H9 (cell line): ENCODE measurements at regions not wholly inside any gene's neighbourhood (a gene's known extent, or its start where the extent isn't known, plus 50 kb on each side); places are given as distances from the start of the nearest gene placed in this dataset.

ENCODE experiments used
- DNase-seq: peaks from one replicate; pipeline ENCODE4 v3.0.0-alpha.2; 2017
- H2AFZ ChIP-seq: one replicate; pipeline ENCODE4 v1.6.1; 2013; ENCODE audit warnings: mild to moderate bottlenecking, low read length, control low read depth, moderate library complexity
- H2AK5ac ChIP-seq: 2 replicates; pipeline ENCODE4 v1.6.1; 2013; ENCODE audit warnings: low read length, control low read depth, mixed read lengths; ENCODE audit not compliant: insufficient read length
- H2BK120ac ChIP-seq: one replicate; pipeline ENCODE4 v1.6.1; 2013; ENCODE audit warnings: low read depth, mild to moderate bottlenecking, low read length, control low read depth, inconsistent platforms; ENCODE audit not compliant: poor library complexity, severe bottlenecking
- H2BK12ac ChIP-seq: 2 replicates; pipeline ENCODE4 v1.6.1; 2013; ENCODE audit warnings: low read length, control low read depth, mixed read lengths, low read depth; ENCODE audit not compliant: insufficient read length
- H2BK15ac ChIP-seq: 2 replicates; pipeline ENCODE4 v1.6.1; 2013; ENCODE audit warnings: low read depth, low read length, control low read depth
- H2BK20ac ChIP-seq: one replicate; pipeline ENCODE4 v1.6.1; 2013; ENCODE audit warnings: low read depth, mild to moderate bottlenecking, low read length, control low read depth, inconsistent platforms; ENCODE audit not compliant: poor library complexity, severe bottlenecking
- H2BK5ac ChIP-seq: 2 replicates; pipeline ENCODE4 v1.6.1; 2013; ENCODE audit warnings: low read length, control low read depth, mixed read lengths; ENCODE audit not compliant: insufficient read length
- H3K14ac ChIP-seq: 2 replicates; pipeline ENCODE4 v1.6.1; 2013; ENCODE audit warnings: low read length, control low read depth; ENCODE audit not compliant: insufficient read depth
- H3K18ac ChIP-seq: 2 replicates; pipeline ENCODE4 v1.6.1; 2013; ENCODE audit warnings: low read depth, mild to moderate bottlenecking, mixed read lengths, low read length, control low read depth; ENCODE audit not compliant: insufficient read length
- H3K23ac ChIP-seq: 2 replicates; pipeline ENCODE4 v1.6.1; 2013; ENCODE audit warnings: low read length, control low read depth, mixed read lengths, low read depth; ENCODE audit not compliant: insufficient read length
- H3K23me2 ChIP-seq: 2 replicates; pipeline ENCODE4 v1.6.1; 2013; ENCODE audit warnings: low read depth, mild to moderate bottlenecking, mixed read lengths, low read length, control low read depth; ENCODE audit not compliant: insufficient read length, poor library complexity, severe bottlenecking
- H3K27ac ChIP-seq: 2 replicates; pipeline ENCODE4 v1.5.1; 2013; ENCODE audit warnings: low read length, control low read depth, mixed read lengths, low read depth; ENCODE audit not compliant: insufficient read length
- H3K27me3 ChIP-seq: 2 replicates; pipeline ENCODE4 v1.6.1; 2013; ENCODE audit warnings: low read length, control low read depth, inconsistent platforms; ENCODE audit not compliant: insufficient read depth
- H3K4ac ChIP-seq: 2 replicates; pipeline ENCODE4 v1.6.1; 2013; ENCODE audit warnings: low read depth, mild to moderate bottlenecking, control low read depth, inconsistent platforms, low read length, moderate library complexity
- H3K4me1 ChIP-seq: 2 replicates; pipeline ENCODE4 v1.6.1; 2013; ENCODE audit warnings: low read length, control low read depth, inconsistent platforms; ENCODE audit not compliant: insufficient read depth
- H3K4me2 ChIP-seq: 2 replicates; pipeline ENCODE4 v1.6.1; 2013; ENCODE audit warnings: low read length, control low read depth, mixed read lengths; ENCODE audit not compliant: insufficient read length, insufficient read depth
- H3K56ac ChIP-seq: 2 replicates; pipeline ENCODE4 v1.6.1; 2013; ENCODE audit warnings: low read depth, mild to moderate bottlenecking, mixed read lengths, low read length, control low read depth; ENCODE audit not compliant: insufficient read length
- H3K79me1 ChIP-seq: 2 replicates; pipeline ENCODE4 v1.6.1; 2013; ENCODE audit warnings: low read depth, mild to moderate bottlenecking, moderate library complexity, low read length, control low read depth, inconsistent platforms; ENCODE audit not compliant: insufficient read depth, poor library complexity, severe bottlenecking
- H3K79me2 ChIP-seq: 2 replicates; pipeline ENCODE4 v1.6.1; 2013; ENCODE audit warnings: low read length, control low read depth, inconsistent platforms; ENCODE audit not compliant: insufficient read depth
- H3K9ac ChIP-seq: 2 replicates; pipeline ENCODE4 v1.6.1; 2013; ENCODE audit warnings: low read length, control low read depth, mixed read lengths; ENCODE audit not compliant: insufficient read length; ENCODE audit errors: extremely low read depth
- H3K9me3 ChIP-seq: one replicate; pipeline ENCODE4 v1.6.1; 2013; ENCODE audit warnings: low read depth, low read length, inconsistent platforms; ENCODE audit not compliant: control insufficient read depth
- H3T11ph ChIP-seq: one replicate; pipeline ENCODE4 v1.6.1; 2013; ENCODE audit warnings: mild to moderate bottlenecking, low read length, control low read depth, inconsistent platforms
- H4K20me1 ChIP-seq: one replicate; pipeline ENCODE4 v1.6.1; 2013; ENCODE audit not compliant: control insufficient read depth, insufficient read length, insufficient read depth
- H4K5ac ChIP-seq: 2 replicates; pipeline ENCODE4 v1.6.1; 2013; ENCODE audit warnings: low read depth, mild to moderate bottlenecking, mixed read lengths, low read length, control low read depth; ENCODE audit not compliant: insufficient read length
- H4K8ac ChIP-seq: replicated peaks from 2 replicates; pipeline ENCODE4 v1.6.1; 2013; ENCODE audit warnings: low read length, control low read depth, mixed read lengths, low read depth; ENCODE audit not compliant: insufficient read length
- H4K91ac ChIP-seq: 2 replicates; pipeline ENCODE4 v1.6.1; 2013; ENCODE audit warnings: low read depth, mild to moderate bottlenecking, moderate library complexity, mixed read lengths, low read length, control low read depth; ENCODE audit not compliant: insufficient read length
- H3K27ac Mint-ChIP-seq, 3 experiments: 2 replicates in 2 of 3; 3 replicates in 1 of 3; pipeline ENCODE4 v1.8.0; 2020 to 2021; ENCODE audit warnings: mixed read lengths in 3 of 3, mild to moderate bottlenecking in 1 of 3, moderate library complexity in 1 of 3
- H3K27me3 Mint-ChIP-seq: 2 replicates; pipeline ENCODE4 v1.8.0; 2021; ENCODE audit warnings: low read depth, mild to moderate bottlenecking, moderate library complexity, mixed read lengths
- H3K36me3 Mint-ChIP-seq, 3 experiments: 2 replicates in 2 of 3; 3 replicates in 1 of 3; pipeline ENCODE4 v1.8.0; 2020 to 2021; ENCODE audit warnings: low read depth in 3 of 3, mixed read lengths in 3 of 3; ENCODE audit not compliant: insufficient read depth in 1 of 3
- H3K4me1 Mint-ChIP-seq, 2 experiments: 2 replicates each; pipeline ENCODE4 v1.8.0; 2020; ENCODE audit warnings: mixed read lengths in 2 of 2
- H3K4me3 Mint-ChIP-seq, 2 experiments: 2 replicates in 1 of 2; 3 replicates in 1 of 2; pipeline ENCODE4 v1.8.0; 2020 to 2021; ENCODE audit warnings: mild to moderate bottlenecking in 2 of 2, mixed read lengths in 2 of 2, moderate library complexity in 1 of 2
- H3K9me3 Mint-ChIP-seq, 2 experiments: 2 replicates in 1 of 2; 3 replicates in 1 of 2; pipeline ENCODE4 v1.8.0; 2020; ENCODE audit warnings: mild to moderate bottlenecking in 2 of 2, mixed read lengths in 2 of 2, moderate library complexity in 1 of 2
- WGBS: extraction: QIAGEN DNeasy Blood & Tissue Kit; methylation state at CpG from one replicate; pipeline ENCODE4 v1.1.7; 2013; ENCODE audit warnings: missing lambda C conversion rate, low lambda C conversion rate, mixed read lengths; ENCODE audit not compliant: insufficient read length; ENCODE audit errors: extremely low coverage; 5-methylcytosine and 5-hydroxymethylcytosine counted together
- TF ChIP-seq, protein P1 (sequence below): fragments of 200-600 bp; sonication (generic); conservative IDR thresholded peaks from 3 replicates; pipeline ENCODE4 v1.8.0; 2021; ENCODE audit warnings: antibody characterized with exemption, mild to moderate bottlenecking

DNA sequence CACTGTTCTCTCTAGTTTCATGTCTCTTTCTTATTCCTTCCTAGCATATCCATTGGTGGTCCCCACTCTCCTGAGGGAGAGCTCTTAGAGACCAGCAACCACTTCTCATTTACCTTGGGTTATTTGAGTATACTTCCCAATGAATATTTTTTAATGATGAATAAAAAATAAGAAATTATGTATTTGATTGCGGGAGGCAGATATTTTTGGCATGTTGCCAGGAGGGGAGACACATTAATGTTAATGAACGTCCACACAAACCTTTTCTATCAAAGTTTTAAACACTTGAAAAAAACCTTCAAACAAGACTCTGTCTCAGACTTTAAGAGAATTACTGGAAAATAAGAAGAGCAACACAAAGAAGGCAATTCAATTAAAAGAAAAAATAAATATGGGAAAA is 260.6 kb upstream of the MAGI2 start:
- H2AFZ ChIP-seq: no peak overlapping the region
- H4K91ac ChIP-seq: no peak overlapping the region
- no peak overlapping the region for H3K18ac ChIP-seq
- DNase-seq: no peak
- no peak overlapping the region for H3K4ac ChIP-seq
- no peak overlapping the region for H3K27ac ChIP-seq
- H3K79me2 ChIP-seq: no peaks in the 10 kb centered on the region
- H2BK15ac ChIP-seq: no peak overlapping the region
- H2BK5ac ChIP-seq: no peak overlapping the region
- no peak overlapping the region for H2BK120ac ChIP-seq
- no peak overlapping the region for H4K5ac ChIP-seq
- H3K79me1 ChIP-seq: no peaks in the 10 kb centered on the region
- Mint-ChIP-seq H3K27me3 (no peaks in the 10 kb centered on the region), H3K27ac (no peak overlapping the region), H3K4me3 (no peak overlapping the region), H3K9me3 (no peaks in the 10 kb centered on the region), H3K36me3 (no peaks in the 10 kb centered on the region), H3K4me1 (no peaks in the 10 kb centered on the region)
- H3K4me1 ChIP-seq: no peaks in the 10 kb centered on the region
- no peak overlapping the region for H3K9ac ChIP-seq
- H2BK20ac ChIP-seq: no peak overlapping the region
- no peak overlapping the region for H3K4me2 ChIP-seq
- H3T11ph ChIP-seq: no peak overlapping the region
- no peak overlapping the region for H2BK12ac ChIP-seq
- no peaks in the 10 kb centered on the region for H3K23me2 ChIP-seq
- no peaks in the 10 kb centered on the region for H3K9me3 ChIP-seq
- no peaks in the 10 kb centered on the region for H4K20me1 ChIP-seq
- H3K23ac ChIP-seq: no peak overlapping the region
- H2AK5ac ChIP-seq: no peak overlapping the region
- no peak overlapping the region for H3K14ac ChIP-seq
- no peaks in the 10 kb centered on the region for H3K27me3 ChIP-seq
- TF ChIP-seq, protein P1, sequence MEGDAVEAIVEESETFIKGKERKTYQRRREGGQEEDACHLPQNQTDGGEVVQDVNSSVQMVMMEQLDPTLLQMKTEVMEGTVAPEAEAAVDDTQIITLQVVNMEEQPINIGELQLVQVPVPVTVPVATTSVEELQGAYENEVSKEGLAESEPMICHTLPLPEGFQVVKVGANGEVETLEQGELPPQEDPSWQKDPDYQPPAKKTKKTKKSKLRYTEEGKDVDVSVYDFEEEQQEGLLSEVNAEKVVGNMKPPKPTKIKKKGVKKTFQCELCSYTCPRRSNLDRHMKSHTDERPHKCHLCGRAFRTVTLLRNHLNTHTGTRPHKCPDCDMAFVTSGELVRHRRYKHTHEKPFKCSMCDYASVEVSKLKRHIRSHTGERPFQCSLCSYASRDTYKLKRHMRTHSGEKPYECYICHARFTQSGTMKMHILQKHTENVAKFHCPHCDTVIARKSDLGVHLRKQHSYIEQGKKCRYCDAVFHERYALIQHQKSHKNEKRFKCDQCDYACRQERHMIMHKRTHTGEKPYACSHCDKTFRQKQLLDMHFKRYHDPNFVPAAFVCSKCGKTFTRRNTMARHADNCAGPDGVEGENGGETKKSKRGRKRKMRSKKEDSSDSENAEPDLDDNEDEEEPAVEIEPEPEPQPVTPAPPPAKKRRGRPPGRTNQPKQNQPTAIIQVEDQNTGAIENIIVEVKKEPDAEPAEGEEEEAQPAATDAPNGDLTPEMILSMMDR: no peak
- no peak overlapping the region for H3K56ac ChIP-seq
- no peak overlapping the region for H4K8ac ChIP-seq
- 100% methylated on average over 1 of the region's 2 CpGs for WGBS
